NCI-H2196 (cell line): ENCODE measurements at regions not wholly inside any gene's neighbourhood (a gene's known extent, or its start where the extent isn't known, plus 50 kb on each side); places are given as distances from the start of the nearest gene placed in this dataset.

Experiments used
- DNase-seq: peaks from one replicate; lab custom pipeline; 2025; ENCODE audit not compliant: unreplicated experiment; lab: John Stamatoyannopoulos, UW

GRCh38 chr3:160163229-160163878, 61.9 kb upstream of the C3orf80 start:
- peak; percentile 58 for DNase-seq

- DNase-seq = no peak
Observed at GRCh38 chr3:160168246-160168645, 57.0 kb upstream of the C3orf80 start.

- no peak for DNase-seq
Observed at GRCh38 chr3:160169139-160169976, 55.9 kb upstream of the C3orf80 start.

- DNase-seq = no peak
Observed at GRCh38 chr3:160170409-160171370, 54.5 kb upstream of the C3orf80 start.

- no peak for DNase-seq
Observed at GRCh38 chr3:160171813-160172212, 53.4 kb upstream of the C3orf80 start.

GRCh38 chr3:160174621-160175020, 50.6 kb upstream of the C3orf80 start:
- DNase-seq = no peak
